WTC11 (cell line): ENCODE measurements at regions not wholly inside any gene's neighbourhood (a gene's known extent, or its start where the extent isn't known, plus 50 kb on each side); places are given as distances from the start of the nearest gene placed in this dataset.

Experiments
- ATAC-seq: fragments of 200-7000 bp; cut with Tn5 transposase; 2 replicates; pipeline ENCODE4 v1.10.0; 2021; ENCODE audit warnings: mild to moderate bottlenecking, moderate library complexity
- CTCF ChIA-PET: fragments of 300-600 bp; sonication (Branson Sonifier 250); formaldehyde crosslinking; loops from one replicate; lab custom pipeline; 2021; ENCODE audit warnings: antibody characterized with exemption; lab: Charles Lee
- POLR2A ChIA-PET: fragments of 350-600 bp; sonication (Branson Sonifier 250); formaldehyde crosslinking; loops from one replicate; lab custom pipeline; 2021; ENCODE audit warnings: antibody characterized with exemption; lab: Charles Lee
- DNase-seq: peaks from one replicate; pipeline ENCODE4 v3.0.0; 2021; ENCODE audit warnings: low spot score
- H3K27ac Mint-ChIP-seq: 2 replicates; pipeline ENCODE4 v1.8.0; 2021; ENCODE audit warnings: mixed read lengths
- H3K27me3 Mint-ChIP-seq: 2 replicates; pipeline ENCODE4 v1.8.0; 2021; ENCODE audit warnings: low read depth, mild to moderate bottlenecking, moderate library complexity, mixed read lengths
- H3K36me3 Mint-ChIP-seq: 2 replicates; pipeline ENCODE4 v1.8.0; 2021; ENCODE audit warnings: mixed read lengths
- H3K4me1 Mint-ChIP-seq: 2 replicates; pipeline ENCODE4 v1.8.0; 2022; ENCODE audit warnings: mixed read lengths
- H3K4me3 Mint-ChIP-seq: 2 replicates; pipeline ENCODE4 v1.8.0; 2021; ENCODE audit warnings: mild to moderate bottlenecking, moderate library complexity, mixed read lengths
- H3K9me3 Mint-ChIP-seq: 2 replicates; pipeline ENCODE4 v1.8.0; 2021; ENCODE audit warnings: mixed read lengths
- ATF3 ChIP-seq: sonication (generic); formaldehyde crosslinking; conservative IDR thresholded peaks from 2 replicates; pipeline ENCODE4 v1.8.1; 2022; ENCODE audit warnings: mild to moderate bottlenecking, missing genetic modification reagents
- CTCF ChIP-seq: fragments of 200-600 bp; IDR thresholded peaks from 2 replicates; pipeline ENCODE4 v1.8.0; 2022; ENCODE audit warnings: antibody characterized with exemption
- FOXK1 ChIP-seq: sonication (generic); formaldehyde crosslinking; IDR thresholded peaks from 2 replicates; pipeline ENCODE4 v1.8.0; 2022; ENCODE audit warnings: mild to moderate bottlenecking, moderate library complexity, missing genetic modification reagents
- GRHL2 ChIP-seq: fragments of 250-450 bp; sonication (Bioruptor Pico); IDR thresholded peaks from 2 replicates; pipeline ENCODE4 v1.8.0; 2022; ENCODE audit warnings: mild to moderate bottlenecking, moderate library complexity; ENCODE audit not compliant: insufficient replicate concordance, severe bottlenecking
- HMGXB4 ChIP-seq: sonication (generic); formaldehyde crosslinking; IDR thresholded peaks from 2 replicates; pipeline ENCODE4 v1.8.1; 2023; ENCODE audit warnings: mild to moderate bottlenecking, moderate library complexity, missing genetic modification reagents
- MAX ChIP-seq: sonication (generic); formaldehyde crosslinking; IDR thresholded peaks from 2 replicates; pipeline ENCODE4 v1.8.0; 2022; ENCODE audit warnings: mild to moderate bottlenecking, missing genetic modification reagents
- MYBL2 ChIP-seq: sonication (generic); formaldehyde crosslinking; IDR thresholded peaks from 2 replicates; pipeline ENCODE4 v1.8.1; 2023; ENCODE audit warnings: mild to moderate bottlenecking, moderate library complexity, missing genetic modification reagents
- NFE2L1 ChIP-seq: sonication (generic); formaldehyde crosslinking; IDR thresholded peaks from 2 replicates; pipeline ENCODE4 v1.8.1; 2023; ENCODE audit warnings: missing genetic modification reagents
- OVOL2 ChIP-seq: fragments of 250-450 bp; sonication (Bioruptor Pico); IDR thresholded peaks from 2 replicates; pipeline ENCODE4 v1.9.0; 2021; ENCODE audit warnings: mild to moderate bottlenecking, borderline replicate concordance
- TCF7 ChIP-seq: sonication (generic); formaldehyde crosslinking; IDR thresholded peaks from 2 replicates; pipeline ENCODE4 v1.8.0; 2022; ENCODE audit warnings: mild to moderate bottlenecking, low read depth, missing genetic modification reagents, moderate library complexity
- TP53 ChIP-seq: sonication (generic); formaldehyde crosslinking; IDR thresholded peaks from 2 replicates; pipeline ENCODE4 v1.8.1; 2023; ENCODE audit warnings: mild to moderate bottlenecking, missing genetic modification reagents
- USF2 ChIP-seq: sonication (generic); formaldehyde crosslinking; IDR thresholded peaks from 2 replicates; pipeline ENCODE4 v1.8.1; 2023; ENCODE audit warnings: mild to moderate bottlenecking, missing genetic modification reagents, moderate library complexity
- ZBTB43 ChIP-seq: sonication (generic); formaldehyde crosslinking; IDR thresholded peaks from 2 replicates; pipeline ENCODE4 v1.8.1; 2023; ENCODE audit warnings: mild to moderate bottlenecking, missing genetic modification reagents
- ZMAT4 ChIP-seq: fragments of 250-450 bp; sonication (Bioruptor Pico); IDR thresholded peaks from 2 replicates; pipeline ENCODE4 v1.9.0; 2021; ENCODE audit warnings: mild to moderate bottlenecking
- ZNF219 ChIP-seq: sonication (generic); formaldehyde crosslinking; IDR thresholded peaks from 2 replicates; pipeline ENCODE4 v1.8.0; 2023; ENCODE audit warnings: missing genetic modification reagents, mild to moderate bottlenecking, borderline replicate concordance
- ZNF281 ChIP-seq: sonication (generic); formaldehyde crosslinking; IDR thresholded peaks from 2 replicates; pipeline ENCODE4 v1.8.0; 2023; ENCODE audit warnings: mild to moderate bottlenecking, missing genetic modification reagents
- ZNF396 ChIP-seq: fragments of 250-450 bp; sonication (Bioruptor Pico); IDR thresholded peaks from 2 replicates; pipeline ENCODE4 v1.8.0; 2021; ENCODE audit warnings: mild to moderate bottlenecking, moderate library complexity, borderline replicate concordance

GRCh38 chr16:62950351-62950750, 914.1 kb upstream of the CDH8 start (continued):
- TF ChIP-seq CTCF: no peak
- no peak for TF ChIP-seq TCF7 (CRISPR knock-in tag)
- no peak for TF ChIP-seq FOXK1 (CRISPR knock-in tag)
- no peak for TF ChIP-seq GRHL2 (CRISPR knock-in tag)
- TF ChIP-seq ZNF396 (CRISPR knock-in tag): no peak

GRCh38 chr16:62940569-62940968, 904.3 kb upstream of the CDH8 start:
- CTCF ChIA-PET: no interaction called here
- TF ChIP-seq MAX (CRISPR knock-in tag) (no peak), GRHL2 (CRISPR knock-in tag) (no peak), ZNF281 (no peak), HMGXB4 (CRISPR knock-in tag) (no peak), TP53 (CRISPR knock-in tag) (no peak), MYBL2 (CRISPR knock-in tag) (no peak), ZMAT4 (no peak), USF2 (CRISPR knock-in tag) (no peak), NFE2L1 (CRISPR knock-in tag) (no peak), ZNF396 (CRISPR knock-in tag) (no peak), ZNF219 (CRISPR knock-in tag) (no peak), ATF3 (CRISPR knock-in tag) (no peak), ZBTB43 (CRISPR knock-in tag) (no peak), OVOL2 (CRISPR knock-in tag) (no peak)
- Mint-ChIP-seq H3K27ac (peak overlapping the region; percentile 63; the same call in 1 of the 2 replicates), H3K9me3 (no peaks in the 10 kb centered on the region), H3K4me3 (no peak overlapping the region), H3K36me3 (no peaks in the 10 kb centered on the region), H3K4me1 (peaks cover 4% of the 10 kb centered on the region), H3K27me3 (no peaks in the 10 kb centered on the region)
- POLR2A ChIA-PET: no interaction called here
- ATAC-seq (peak; percentile 65; the same call in 1 of the 2 replicates), DNase-seq (no peak)
